Neural progenitor cell (in vitro differentiated cells): ENCODE measurements at regions not wholly inside any gene's neighbourhood (a gene's known extent, or its start where the extent isn't known, plus 50 kb on each side); places are given as distances from the start of the nearest gene placed in this dataset.
A peak's percentile ranks its signal among the peaks of the same experiment; 100 is the strongest.

Experiments
- DNase-seq: peaks from one replicate; pipeline ENCODE4 v3.0.0-alpha.2; 2016; ENCODE audit warnings: low spot score
- H2AFZ ChIP-seq: fragments of 200-600 bp; sonication (generic); replicated peaks from 2 replicates; pipeline ENCODE4 v1.6.1; 2016; ENCODE audit warnings: antibody characterized with exemption
- H3F3A ChIP-seq: fragments of 200-600 bp; sonication (generic); 2 replicates; pipeline ENCODE4 v1.6.1; 2016; ENCODE audit warnings: antibody characterized with exemption, low read depth
- H3K27ac ChIP-seq: fragments of 200-600 bp; sonication (generic); 2 replicates; pipeline ENCODE4 v1.5.1; 2016; ENCODE audit warnings: mild to moderate bottlenecking
- H3K27me3 ChIP-seq: fragments of 200-600 bp; sonication (generic); 2 replicates; pipeline ENCODE4 v1.6.1; 2016; ENCODE audit warnings: mild to moderate bottlenecking, moderate library complexity
- H3K36me3 ChIP-seq: fragments of 200-600 bp; sonication (generic); 2 replicates; pipeline ENCODE4 v1.5.1; 2016
- H3K4me1 ChIP-seq: fragments of 200-600 bp; sonication (generic); 2 replicates; pipeline ENCODE4 v1.6.1; 2016; ENCODE audit warnings: mixed run types
- H3K4me2 ChIP-seq: fragments of 200-600 bp; sonication (generic); 2 replicates; pipeline ENCODE4 v1.6.1; 2016
- H3K4me3 ChIP-seq: fragments of 200-600 bp; sonication (generic); 2 replicates; pipeline ENCODE4 v1.5.1; 2016
- H3K79me2 ChIP-seq: fragments of 200-600 bp; sonication (generic); 2 replicates; pipeline ENCODE4 v1.6.1; 2016; ENCODE audit warnings: low read depth
- H3K9ac ChIP-seq: fragments of 200-600 bp; sonication (generic); 2 replicates; pipeline ENCODE4 v1.6.1; 2016
- H3K9me3 ChIP-seq: fragments of 200-600 bp; sonication (generic); 2 replicates; pipeline ENCODE4 v1.5.1; 2016; ENCODE audit warnings: low read depth
- H4K20me1 ChIP-seq: fragments of 200-600 bp; sonication (generic); 2 replicates; pipeline ENCODE4 v1.6.1; 2016; ENCODE audit warnings: low read depth
- H3K27ac Mint-ChIP-seq: 3 replicates; pipeline ENCODE4 v1.8.0; 2021; ENCODE audit warnings: mixed read lengths
- H3K27me3 Mint-ChIP-seq: 2 replicates; pipeline ENCODE4 v1.8.0; 2022; ENCODE audit warnings: low read depth, mild to moderate bottlenecking, inconsistent platforms, moderate library complexity, mixed read lengths; ENCODE audit not compliant: insufficient read depth
- H3K36me3 Mint-ChIP-seq: 3 replicates; pipeline ENCODE4 v1.8.0; 2021; ENCODE audit warnings: mixed read lengths
- H3K4me1 Mint-ChIP-seq: 3 replicates; pipeline ENCODE4 v1.8.0; 2021; ENCODE audit warnings: mixed read lengths
- H3K4me3 Mint-ChIP-seq: 3 replicates; pipeline ENCODE4 v1.8.0; 2021; ENCODE audit warnings: mild to moderate bottlenecking, moderate library complexity, mixed read lengths
- H3K9me3 Mint-ChIP-seq: 3 replicates; pipeline ENCODE4 v1.8.0; 2020; ENCODE audit warnings: mixed read lengths
- CTCF ChIP-seq: fragments of 200-600 bp; sonication (generic); IDR thresholded peaks from 2 replicates; pipeline ENCODE4 v1.5.1; 2017; ENCODE audit warnings: antibody characterized with exemption, mild to moderate bottlenecking
- EZH2 ChIP-seq: fragments of 200-600 bp; sonication (generic); IDR thresholded peaks from 2 replicates; pipeline ENCODE4 v1.6.1; 2017; ENCODE audit warnings: antibody characterized with exemption, mild to moderate bottlenecking, moderate library complexity
- EZH2phosphoT487 ChIP-seq: fragments of 200-600 bp; sonication (generic); IDR thresholded peaks from 2 replicates; pipeline ENCODE4 v1.6.1; 2017; ENCODE audit warnings: antibody characterized with exemption

GRCh38 chr11:127058524-127058923, 58.0 kb upstream of the KIRREL3 start:
- no peaks in the 10 kb centered on the region for H3K27me3 ChIP-seq
- H4K20me1 ChIP-seq = no peaks in the 10 kb centered on the region
- peak overlapping the region; percentile 45 for H3K4me2 ChIP-seq
- H3K27ac Mint-ChIP-seq = no peak overlapping the region
- no peak for DNase-seq
- no peak overlapping the region for H3K4me3 Mint-ChIP-seq
- H3K9ac ChIP-seq = no peak overlapping the region
- no peaks in the 10 kb centered on the region for H3K9me3 Mint-ChIP-seq
- peaks cover 24% of the 10 kb centered on the region for H3K4me1 ChIP-seq
- H3F3A ChIP-seq = no peaks in the 10 kb centered on the region
- TF ChIP-seq EZH2phosphoT487 = no peak
- TF ChIP-seq CTCF = no peak
- no peak for TF ChIP-seq EZH2
- no peak overlapping the region for H3K27ac ChIP-seq
- no peak overlapping the region for H3K4me3 ChIP-seq
- peaks cover 12% of the 10 kb centered on the region for H3K4me1 Mint-ChIP-seq
- no peaks in the 10 kb centered on the region for H3K9me3 ChIP-seq
- no peaks in the 10 kb centered on the region for H3K36me3 ChIP-seq
- H3K79me2 ChIP-seq = no peaks in the 10 kb centered on the region
- H3K36me3 Mint-ChIP-seq = no peaks in the 10 kb centered on the region
- no peak overlapping the region for H2AFZ ChIP-seq
- H3K27me3 Mint-ChIP-seq = peaks cover 4% of the 10 kb centered on the region

- H3K4me3 Mint-ChIP-seq = no peak overlapping the region
- no peaks in the 10 kb centered on the region for H3K36me3 Mint-ChIP-seq
- H3K4me1 Mint-ChIP-seq = peaks cover 21% of the 10 kb centered on the region
- H3K4me3 ChIP-seq = no peak overlapping the region
- peaks cover 5% of the 10 kb centered on the region for H3F3A ChIP-seq
- H3K27me3 Mint-ChIP-seq = peaks cover 2% of the 10 kb centered on the region
- H3K27me3 ChIP-seq = no peaks in the 10 kb centered on the region
- no peaks in the 10 kb centered on the region for H3K9me3 Mint-ChIP-seq
- no peak overlapping the region for H3K27ac ChIP-seq
- no peaks in the 10 kb centered on the region for H3K79me2 ChIP-seq
- DNase-seq = no peak
- H3K36me3 ChIP-seq = no peaks in the 10 kb centered on the region
- no peaks in the 10 kb centered on the region for H4K20me1 ChIP-seq
- no peak overlapping the region for H3K4me2 ChIP-seq
- H2AFZ ChIP-seq = no peak overlapping the region
- no peak overlapping the region for H3K9ac ChIP-seq
- TF ChIP-seq CTCF (no peak), EZH2 (no peak), EZH2phosphoT487 (no peak)
- no peak overlapping the region for H3K27ac Mint-ChIP-seq
- H3K9me3 ChIP-seq = no peaks in the 10 kb centered on the region
- peaks cover 35% of the 10 kb centered on the region for H3K4me1 ChIP-seq
These were observed 56.6 kb upstream of the KIRREL3 start for GRCh38 chr11:127057126-127057525.

GRCh38 chr11:127056338-127056971, 55.9 kb upstream of the KIRREL3 start:
- H3K27ac Mint-ChIP-seq = no peak overlapping the region

More at GRCh38 chr11:127056338-127056971, 55.9 kb upstream of the KIRREL3 start:
- no peak overlapping the region for H3K27ac ChIP-seq
- no peaks in the 10 kb centered on the region for H3K79me2 ChIP-seq
- H3F3A ChIP-seq = peaks cover 9% of the 10 kb centered on the region
- no peaks in the 10 kb centered on the region for H3K36me3 Mint-ChIP-seq
- H4K20me1 ChIP-seq = no peaks in the 10 kb centered on the region
- no peak for DNase-seq
- peaks cover 26% of the 10 kb centered on the region for H3K4me1 Mint-ChIP-seq
- H3K4me3 ChIP-seq = no peak overlapping the region
- H3K4me2 ChIP-seq = no peak overlapping the region
- H3K9ac ChIP-seq = no peak overlapping the region
- peaks cover 33% of the 10 kb centered on the region for H3K4me1 ChIP-seq
- peaks cover 2% of the 10 kb centered on the region for H3K27me3 Mint-ChIP-seq
- H3K27me3 ChIP-seq = no peaks in the 10 kb centered on the region
- H2AFZ ChIP-seq = peak overlapping the region; percentile 72
- no peak overlapping the region for H3K4me3 Mint-ChIP-seq
- no peaks in the 10 kb centered on the region for H3K9me3 Mint-ChIP-seq
- TF ChIP-seq CTCF = no peak
- TF ChIP-seq EZH2phosphoT487 = no peak
- no peak for TF ChIP-seq EZH2
- no peaks in the 10 kb centered on the region for H3K36me3 ChIP-seq
- no peaks in the 10 kb centered on the region for H3K9me3 ChIP-seq
